ENCODE measurements at regions not wholly inside any gene's neighbourhood (a gene's known extent, or its start where the extent isn't known, plus 50 kb on each side); places are given as distances from the start of the nearest gene placed in this dataset.

DNA sequence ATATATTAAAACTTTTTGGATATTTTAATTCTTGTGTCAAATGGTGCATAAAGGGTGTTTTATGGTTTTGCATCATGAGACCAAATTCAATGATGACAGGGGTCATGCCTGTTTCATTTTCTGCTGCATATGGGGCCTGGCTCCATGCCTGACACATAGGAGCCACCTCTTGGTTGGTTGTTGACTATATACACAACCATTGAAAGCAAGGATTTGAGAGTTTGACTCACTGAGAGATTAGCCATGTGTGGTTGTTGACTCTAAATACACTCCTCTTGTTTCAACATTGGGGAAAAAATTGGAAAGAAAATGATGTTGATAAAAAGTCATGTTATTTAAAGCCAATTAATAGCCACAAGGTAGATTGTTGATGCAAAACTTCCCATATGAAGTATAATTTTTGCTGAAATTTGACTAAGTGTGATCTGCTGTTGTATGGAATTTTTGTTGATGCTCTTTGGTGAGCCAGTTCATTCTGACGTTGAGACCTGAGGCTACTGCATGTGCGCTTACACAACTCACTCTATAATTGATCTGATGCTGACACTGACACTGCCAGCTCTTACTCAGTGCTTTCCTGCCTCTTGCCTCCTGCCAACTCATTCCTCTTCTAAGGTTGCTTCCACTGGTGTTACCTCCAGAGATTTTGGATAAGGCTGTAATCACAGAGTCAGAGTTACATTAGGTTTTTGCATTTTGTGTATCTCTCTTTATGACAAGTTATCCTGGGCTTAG lies 446.2 kb upstream of the SLC14A2 start:
- peak in 1 of 2 experiments; percentile 44 for DNase-seq (ENCODE audit: low read depth in 2 of 2)

DNA sequence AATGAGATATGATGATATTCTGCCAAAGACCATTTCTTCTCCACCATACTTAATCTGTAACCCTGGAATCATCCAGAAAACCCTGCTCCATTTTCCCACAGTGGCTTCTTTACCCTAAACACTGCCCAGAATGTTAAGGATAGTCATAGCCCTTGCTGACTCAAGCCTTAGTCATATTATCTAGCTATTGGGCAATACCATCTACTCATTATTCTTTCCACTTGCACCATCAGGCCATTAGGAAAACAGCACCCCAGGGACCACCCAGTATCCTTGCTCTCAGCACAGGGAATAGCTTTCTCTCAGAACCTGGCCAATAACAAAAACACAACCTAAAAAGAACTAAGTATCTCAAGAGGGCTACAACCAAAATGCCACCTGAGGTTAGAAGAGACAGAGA lies 445.7 kb upstream of the SLC14A2 start:
- peak; percentile 84 to 86 for DNase-seq (ENCODE audit: low read depth in 2 of 2)

DNA sequence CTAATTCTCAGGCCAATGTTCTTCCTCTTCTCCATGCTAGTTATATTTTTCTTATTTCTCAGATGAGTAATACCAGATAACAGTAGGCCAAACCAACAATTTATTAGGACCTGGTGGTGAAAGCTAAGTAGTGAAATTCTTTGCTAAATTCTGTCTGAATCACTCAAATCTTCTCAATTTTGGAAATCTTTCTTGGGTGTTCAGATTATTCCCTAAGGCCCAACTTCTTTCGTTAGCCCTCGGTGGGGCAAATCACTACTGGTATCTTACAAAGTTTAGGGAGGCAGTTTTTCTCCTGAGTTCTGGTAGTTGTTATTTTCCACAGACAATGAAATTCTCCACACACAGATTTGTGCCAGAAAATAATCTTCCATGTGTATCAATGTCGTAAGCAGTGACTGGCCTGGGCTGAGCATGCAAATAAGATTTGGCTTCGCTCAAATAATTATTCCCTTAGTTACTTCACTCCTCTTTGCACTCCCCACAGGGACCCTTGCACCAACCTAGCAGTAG lies 443.5 kb upstream of the SLC14A2 start:
- DNase-seq (ENCODE audit: low read depth in 2 of 2): peak in 1 of 2 experiments; percentile 52

DNA sequence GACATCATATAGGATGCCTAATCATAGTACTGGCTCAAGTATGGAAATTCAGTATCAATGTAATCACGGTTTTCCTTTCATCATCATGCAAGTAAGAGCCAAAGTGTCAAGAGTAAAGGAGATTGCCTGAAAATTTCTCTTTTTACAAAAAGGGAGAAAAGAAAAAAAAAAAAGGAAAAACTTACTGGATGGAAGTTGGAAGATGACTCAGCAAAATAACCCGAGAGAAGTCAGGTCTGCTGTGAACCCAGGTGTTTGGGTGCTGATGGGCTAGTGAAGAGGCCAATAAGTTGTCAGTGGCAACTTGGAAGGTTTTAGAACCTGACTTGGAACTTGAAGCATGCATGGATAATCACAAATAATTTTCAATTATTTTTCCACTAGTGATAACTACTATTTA lies 441.9 kb upstream of the SLC14A2 start:
- no peak for DNase-seq (ENCODE audit: low read depth in 2 of 2)

DNA sequence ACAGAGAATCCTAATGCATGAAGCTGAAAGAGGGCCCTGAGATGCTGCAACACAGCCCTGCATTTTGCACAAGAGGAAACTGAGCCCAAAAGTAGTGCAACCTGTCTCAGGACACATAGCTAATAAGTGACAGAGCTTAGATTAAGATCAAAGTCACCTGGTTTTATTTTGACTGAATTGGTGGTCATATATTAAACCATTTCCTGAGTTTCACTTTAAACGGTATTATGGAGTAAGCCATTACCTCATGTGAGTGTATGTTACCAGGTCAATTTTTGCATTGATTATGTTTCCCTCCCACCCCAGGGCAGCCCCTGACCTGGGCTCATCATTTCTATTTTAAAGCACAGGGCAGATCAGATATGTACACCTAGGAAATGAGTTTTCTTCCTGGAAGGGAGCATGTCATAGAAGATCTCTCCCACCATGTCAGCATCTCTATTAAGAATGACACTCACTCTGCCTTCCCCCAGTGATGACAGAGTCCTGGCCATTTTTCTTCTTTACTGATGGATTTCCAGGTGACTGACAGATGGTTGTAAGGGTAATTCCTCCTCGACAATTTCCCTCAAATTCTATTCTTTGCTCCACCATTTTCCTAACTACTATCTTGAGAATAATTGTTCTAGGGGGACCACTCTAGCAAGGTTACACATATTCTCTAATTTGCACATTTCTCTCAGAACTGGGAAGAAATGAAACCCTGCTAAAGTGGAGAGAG lies 441.3 kb upstream of the SLC14A2 start:
- DNase-seq (ENCODE audit: low read depth in 2 of 2): no peak

DNA sequence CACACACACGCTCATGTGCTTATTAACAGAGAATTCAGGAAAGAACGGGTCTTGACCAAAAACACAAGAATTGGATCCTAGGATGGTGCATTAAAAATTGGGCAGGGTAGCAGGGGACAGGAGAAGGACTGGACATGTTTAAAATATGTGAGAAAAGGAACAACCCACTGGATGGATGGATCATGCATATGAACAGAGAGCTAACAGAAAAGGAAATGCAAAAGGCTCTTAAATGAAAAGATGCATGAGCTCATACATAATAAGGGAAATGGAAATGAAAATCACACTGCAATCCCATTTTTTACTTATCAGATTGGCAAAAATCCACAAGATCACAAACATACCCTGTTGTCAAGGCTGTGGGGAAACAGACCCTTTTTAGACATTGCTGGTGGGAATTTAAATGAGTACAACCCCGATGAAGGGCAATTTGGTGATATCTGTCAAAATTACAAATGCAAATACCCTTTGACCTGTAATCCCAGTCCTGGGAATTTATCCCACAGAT lies 440.6 kb upstream of the SLC14A2 start:
- DNase-seq (ENCODE audit: low read depth in 2 of 2): no peak

DNA sequence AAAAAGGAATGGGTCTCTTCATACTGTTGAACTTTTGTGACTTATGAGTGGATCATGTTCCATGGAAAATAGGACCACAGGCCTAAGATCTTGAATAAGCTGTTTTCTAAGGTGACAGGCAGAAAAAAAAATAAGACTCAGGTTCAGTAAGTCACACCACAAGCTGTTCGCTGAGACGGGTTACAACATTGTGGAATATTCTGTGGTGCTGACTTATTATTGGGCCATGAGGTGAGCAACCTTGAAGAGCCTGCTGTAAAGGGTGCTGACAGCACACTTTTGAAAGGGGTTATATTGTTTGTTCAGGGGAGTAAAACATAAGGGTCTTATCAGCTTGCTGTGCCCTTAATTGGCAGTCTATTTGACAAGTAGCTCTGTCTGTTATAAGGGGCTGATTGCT lies 439.8 kb upstream of the SLC14A2 start:
- no peak for DNase-seq (ENCODE audit: low read depth in 2 of 2)

DNA sequence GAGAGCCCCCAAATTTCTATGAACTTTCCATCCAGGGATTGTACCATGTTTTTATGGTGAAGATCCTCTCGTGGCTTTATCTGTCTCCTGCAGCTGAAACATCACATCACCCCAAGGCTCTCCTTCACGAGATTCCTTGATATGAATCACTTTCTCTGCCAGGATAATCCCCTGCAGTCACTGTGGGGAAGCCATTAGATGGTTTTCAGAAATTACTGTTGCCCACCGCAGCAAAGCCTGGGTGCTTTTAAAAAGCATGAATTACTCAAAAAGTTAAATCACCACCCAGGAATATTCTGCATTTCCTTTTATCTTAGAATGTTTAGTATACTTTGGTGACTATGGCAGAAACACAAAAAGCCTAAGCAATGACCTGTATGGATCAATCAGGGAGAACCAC lies 428.4 kb upstream of the SLC14A2 start:
- DNase-seq (ENCODE audit: low read depth in 2 of 2): no peak

DNA sequence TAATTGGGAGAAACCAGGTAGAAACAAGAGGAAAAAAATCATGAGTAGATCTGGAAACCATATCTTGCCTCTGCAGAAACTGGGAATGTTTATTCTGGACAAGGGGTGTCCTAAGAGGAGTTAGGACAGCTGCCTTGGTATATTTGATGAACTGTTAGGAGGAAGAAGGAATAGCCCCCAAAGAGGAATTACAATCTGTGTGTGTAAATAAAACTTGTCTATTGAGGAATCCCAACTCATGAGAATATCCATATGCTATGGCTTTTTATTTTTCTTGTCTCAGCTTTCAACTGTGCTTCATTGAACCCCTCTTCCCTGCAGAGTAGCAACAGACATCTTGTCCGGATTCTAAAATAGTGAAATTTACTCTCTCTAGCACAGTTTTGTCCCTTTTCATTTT lies 423.5 kb upstream of the SLC14A2 start:
- no peak for DNase-seq (ENCODE audit: low read depth in 2 of 2)

DNA sequence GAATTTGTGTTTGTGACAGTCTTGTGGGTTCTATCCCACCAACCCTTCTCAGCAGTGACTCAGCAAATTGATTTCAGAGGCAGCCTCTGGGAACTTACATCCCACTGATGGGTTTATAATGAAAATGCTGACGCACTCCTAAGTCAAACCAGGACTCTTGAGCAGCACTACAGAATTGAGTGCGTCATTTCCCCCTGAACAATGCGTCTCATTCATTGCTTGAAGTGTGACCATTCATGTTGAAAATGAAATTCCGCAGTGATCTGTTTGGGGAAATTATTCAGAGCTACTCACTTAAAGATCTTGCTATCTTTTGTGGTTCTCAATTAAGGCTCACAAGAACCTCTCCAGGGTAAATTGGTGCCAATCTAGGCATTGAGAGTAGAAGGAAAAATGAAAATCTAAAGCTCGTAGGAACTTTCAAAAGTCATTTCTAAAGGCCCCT lies 417.7 kb upstream of the SLC14A2 start:
- peak; percentile 47 to 55 for DNase-seq (ENCODE audit: low read depth in 2 of 2)

DNA sequence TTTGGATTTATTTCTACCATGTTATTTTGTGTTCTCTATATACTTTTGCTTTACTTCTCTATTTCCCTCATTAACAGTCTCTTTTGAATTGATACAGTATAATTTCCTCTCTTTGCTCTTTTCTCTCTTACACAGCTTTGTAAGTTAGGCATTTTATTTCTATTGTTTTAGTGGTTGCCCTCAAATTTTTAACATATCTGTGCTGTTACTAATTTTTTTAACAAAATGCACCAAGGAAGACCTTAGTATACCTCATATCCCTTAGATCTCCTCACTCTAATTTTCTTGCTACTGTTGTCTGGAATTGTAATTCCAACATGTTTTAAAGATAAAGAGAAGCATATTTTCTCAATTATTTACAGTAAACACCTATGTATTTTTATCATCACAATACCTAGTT lies 416.8 kb upstream of the SLC14A2 start:
- DNase-seq (ENCODE audit: low read depth in 2 of 2): no peak

DNA sequence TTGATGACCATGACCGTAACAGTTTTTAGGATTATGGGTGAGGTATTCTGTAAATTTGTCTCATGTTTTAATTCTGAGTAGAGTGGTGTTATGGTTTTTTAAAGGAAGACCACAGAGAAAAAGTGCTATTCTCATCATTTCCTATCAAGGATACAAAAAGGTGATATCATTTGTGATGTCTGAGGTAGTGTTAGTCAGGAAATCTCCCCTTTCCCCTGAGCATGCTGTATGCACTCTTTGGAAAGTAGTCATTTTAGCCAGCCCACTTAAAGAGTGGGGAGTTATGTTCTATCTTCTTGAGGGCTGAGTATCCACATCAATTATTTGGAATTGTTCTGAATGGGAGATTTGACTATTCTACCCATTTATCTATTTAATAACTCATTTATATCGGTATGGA lies 414.2 kb upstream of the SLC14A2 start:
- no peak for DNase-seq (ENCODE audit: low read depth in 2 of 2)

DNA sequence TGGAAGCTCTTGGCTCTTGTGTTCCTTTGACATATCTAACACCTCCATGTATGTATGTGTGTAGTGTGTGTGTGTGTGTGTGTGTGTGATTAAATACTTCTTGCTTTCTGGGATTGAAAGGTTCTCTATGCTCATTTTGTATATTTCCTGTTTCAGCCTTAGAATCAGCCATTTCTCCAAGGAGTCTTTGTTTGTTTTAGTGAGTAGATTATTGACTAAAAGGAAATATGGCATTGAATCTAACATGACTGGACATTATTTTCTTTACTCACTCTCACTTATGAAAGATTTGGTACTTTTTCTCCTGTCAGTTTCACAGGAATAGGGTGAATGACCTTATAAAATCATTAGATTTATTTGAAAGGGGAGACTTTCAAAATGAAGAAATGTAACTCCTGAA lies 413.8 kb upstream of the SLC14A2 start:
- no peak for DNase-seq (ENCODE audit: low read depth in 2 of 2)

DNA sequence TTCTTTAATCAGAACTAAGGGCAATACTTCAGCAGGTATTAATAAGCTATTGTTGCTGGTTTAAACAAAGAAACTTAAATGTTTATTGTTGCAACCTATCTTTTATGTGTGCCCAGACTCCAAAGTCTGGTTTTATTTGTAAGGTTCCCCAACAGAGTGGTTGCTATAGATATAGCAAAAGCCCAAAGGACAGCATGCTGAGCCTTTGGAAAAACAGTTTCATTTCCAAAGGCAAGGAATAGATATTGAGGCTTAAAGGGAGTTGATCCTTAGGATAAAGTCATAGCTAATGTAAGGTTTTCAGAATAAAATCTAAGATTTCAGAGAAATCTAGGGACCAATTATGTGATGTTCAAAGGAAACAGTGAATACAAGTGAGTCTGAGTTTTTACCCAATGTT lies 413.2 kb upstream of the SLC14A2 start:
- no peak for DNase-seq (ENCODE audit: low read depth in 2 of 2)

DNA sequence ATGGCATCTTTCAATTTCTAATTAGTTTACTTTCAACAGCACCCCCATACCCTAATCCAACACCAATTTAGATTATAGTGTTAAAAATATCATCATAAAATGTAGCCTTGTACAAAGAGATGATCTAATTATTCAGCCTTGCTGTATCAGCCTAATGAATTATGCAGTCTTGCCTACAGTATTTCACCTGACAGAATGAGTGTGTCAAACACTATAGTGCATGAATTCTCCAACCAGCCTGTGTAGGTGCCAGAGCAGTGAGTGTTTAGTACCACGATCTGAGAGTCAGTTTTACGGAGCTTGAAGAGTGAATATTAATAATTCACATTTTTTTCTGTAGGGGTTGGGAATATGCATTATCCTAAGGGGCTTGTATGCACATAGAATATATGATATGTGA lies 411.6 kb upstream of the SLC14A2 start:
- no peak for DNase-seq (ENCODE audit: low read depth in 2 of 2)

DNA sequence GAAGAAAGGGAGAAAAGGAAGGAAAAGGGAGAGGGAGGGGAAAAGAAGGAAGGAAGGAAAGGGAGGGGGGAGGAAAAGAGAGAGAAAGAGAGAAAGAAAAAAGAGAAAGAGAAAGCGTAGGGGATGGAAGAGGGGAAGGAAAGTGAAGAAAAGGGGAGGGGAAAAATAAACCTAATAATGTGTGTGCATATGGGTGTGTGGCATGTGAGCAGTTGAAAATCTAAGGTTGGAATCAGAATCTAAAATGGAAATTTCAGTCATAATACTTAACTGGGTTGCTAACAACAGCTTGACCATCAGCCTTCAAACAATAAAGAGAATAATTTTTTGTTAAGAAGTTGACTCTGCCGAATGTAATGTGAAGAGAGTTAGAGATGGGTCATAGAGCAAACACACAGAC lies 407.9 kb upstream of the SLC14A2 start:
- no peak for DNase-seq (ENCODE audit: low read depth in 2 of 2)

DNA sequence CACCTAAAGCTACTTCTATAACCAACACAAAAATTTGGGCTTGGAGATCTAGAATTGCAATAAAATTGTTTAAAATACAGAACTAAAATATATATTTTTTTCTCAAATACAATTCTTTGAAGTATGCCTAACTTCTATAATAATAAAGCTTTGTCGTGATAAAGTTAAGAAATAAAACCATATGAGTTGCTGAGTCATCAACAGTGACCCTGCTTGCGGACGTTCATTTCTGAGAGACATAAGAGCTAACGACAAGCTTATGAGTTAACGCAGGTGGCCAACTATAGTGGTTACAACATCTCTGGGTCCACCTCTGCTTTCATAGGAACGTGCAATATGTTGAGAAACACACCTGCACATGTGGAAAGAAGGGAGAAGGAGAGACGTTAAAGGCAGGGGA lies 407.1 kb upstream of the SLC14A2 start:
- no peak for DNase-seq (ENCODE audit: low read depth in 2 of 2)

DNA sequence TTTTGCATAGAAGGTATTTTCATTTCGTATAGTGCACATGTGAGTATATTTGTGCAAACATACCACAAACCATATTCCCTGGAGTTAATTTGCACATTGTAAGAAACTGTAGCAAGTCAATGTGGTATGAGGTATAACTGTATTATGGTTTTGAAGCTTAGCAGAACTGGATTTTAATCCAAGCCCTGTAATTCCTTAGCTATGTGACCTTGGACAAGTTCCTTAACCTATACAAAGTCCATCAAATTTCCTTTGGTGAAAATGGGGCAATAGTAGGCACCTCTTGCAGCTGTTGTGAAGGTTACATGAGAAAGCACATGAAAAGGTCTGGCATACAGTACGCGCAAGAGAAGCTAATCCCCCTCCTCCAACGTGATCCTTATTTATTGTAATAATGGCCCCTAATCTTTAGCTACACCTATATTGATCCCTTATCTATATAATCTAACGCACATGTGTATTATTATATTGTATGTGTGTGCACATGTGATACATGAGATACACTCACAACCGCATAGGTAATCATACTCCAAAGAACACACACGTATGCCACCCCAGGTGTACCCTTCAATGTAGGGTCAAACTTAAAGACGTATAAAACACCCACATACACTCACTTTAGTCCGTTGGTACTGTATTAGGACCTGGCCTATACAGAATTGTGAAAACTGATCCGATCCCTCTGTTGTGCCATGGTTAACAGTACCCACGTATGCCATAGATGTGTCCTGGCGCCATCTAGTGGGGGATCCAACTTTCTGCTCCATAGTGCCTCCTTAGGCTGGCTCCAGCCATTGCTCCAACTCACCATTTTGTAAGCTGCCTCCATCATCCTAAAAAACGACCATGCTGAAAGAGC lies 402.9 kb upstream of the SLC14A2 start:
- DNase-seq (ENCODE audit: low read depth in 2 of 2): peak in 1 of 2 experiments; percentile 46

DNA sequence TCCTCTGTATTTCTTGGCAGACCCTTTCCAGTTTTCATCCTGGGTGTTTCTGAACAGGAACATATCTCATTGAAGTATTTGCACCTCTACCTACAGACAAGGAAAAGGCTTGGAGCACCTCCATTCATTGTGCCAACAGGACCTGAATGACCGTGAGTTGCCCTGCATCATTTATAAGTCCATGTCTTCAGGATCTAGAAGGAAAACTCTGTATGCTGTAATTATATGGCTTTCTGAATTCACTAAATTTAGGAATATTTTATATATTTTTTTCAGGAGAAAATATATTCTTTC lies 402.3 kb upstream of the SLC14A2 start:
- no peak for DNase-seq (ENCODE audit: low read depth in 2 of 2)

DNA sequence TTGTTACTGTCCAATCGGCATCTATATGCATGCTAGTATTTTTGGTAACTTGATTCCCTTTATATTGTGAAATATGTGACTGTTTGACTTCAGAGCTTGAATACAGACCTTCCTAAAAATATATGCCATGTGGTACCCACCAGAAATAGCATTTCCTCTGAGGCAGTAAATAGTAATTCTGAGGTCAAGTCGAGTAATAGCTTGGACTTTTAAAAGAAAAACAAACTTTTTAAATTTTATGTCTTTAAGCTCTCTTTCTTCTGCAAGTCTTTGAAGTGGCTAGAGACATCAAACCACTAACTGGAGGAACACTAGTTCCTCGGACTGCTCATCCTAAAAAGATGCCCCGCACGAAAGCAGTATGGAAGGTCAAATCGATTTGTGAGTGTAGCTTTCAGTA lies 396.8 kb upstream of the SLC14A2 start:
- DNase-seq (ENCODE audit: low read depth in 2 of 2): no peak

DNA sequence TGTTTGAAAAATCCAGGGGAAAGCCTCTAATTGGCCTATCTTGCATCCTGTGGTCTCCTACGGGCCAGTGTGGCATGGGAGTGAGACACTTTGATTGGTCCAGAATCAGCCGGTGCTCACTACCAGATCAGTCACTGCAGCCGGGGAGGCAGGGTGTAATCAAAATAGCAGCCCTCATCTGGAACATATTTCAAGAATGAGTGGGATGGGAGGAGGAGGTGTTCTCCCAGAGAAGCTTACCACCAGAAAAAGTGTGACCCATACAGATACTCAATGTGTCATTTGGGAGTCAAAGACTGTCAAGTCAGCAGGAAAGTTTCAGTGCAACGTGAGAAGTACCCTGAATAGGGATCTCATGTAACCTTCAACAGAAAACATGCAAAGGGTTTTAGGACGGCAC lies 393.9 kb upstream of the SLC14A2 start:
- DNase-seq (ENCODE audit: low read depth in 2 of 2): no peak

DNA sequence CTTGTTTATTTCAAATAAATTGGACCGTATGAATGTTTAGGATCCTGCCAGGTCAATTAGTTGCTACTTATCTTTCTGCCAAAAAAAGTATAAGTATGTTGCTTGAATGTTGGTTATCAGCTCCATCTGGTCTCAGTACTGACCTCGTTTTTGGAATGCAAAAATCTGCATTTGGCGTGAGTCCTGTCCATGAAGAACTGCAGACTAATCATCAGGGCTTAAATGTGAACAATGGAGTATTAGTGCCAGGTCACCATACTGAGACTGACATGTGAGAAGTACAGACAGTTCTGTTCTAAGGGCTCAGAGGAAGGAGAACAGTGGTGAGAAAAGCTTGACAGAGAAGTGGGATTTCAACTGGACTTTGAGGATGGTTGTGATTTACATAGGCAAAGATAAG lies 393.1 kb upstream of the SLC14A2 start:
- no peak for DNase-seq (ENCODE audit: low read depth in 2 of 2)

Measured in fibroblast of skin of left biceps (primary cell).